GM21717 (cell line): ENCODE measurements at regions not wholly inside any gene's neighbourhood (a gene's known extent, or its start where the extent isn't known, plus 50 kb on each side); places are given as distances from the start of the nearest gene placed in this dataset.

Experiments
- ATAC-seq: cut with Tn5 transposase; IDR thresholded peaks from one replicate; pipeline ENCODE4 v1.9.1; 2021; ENCODE audit warnings: mild to moderate bottlenecking, moderate library complexity; ENCODE audit not compliant: unreplicated experiment

DNA sequence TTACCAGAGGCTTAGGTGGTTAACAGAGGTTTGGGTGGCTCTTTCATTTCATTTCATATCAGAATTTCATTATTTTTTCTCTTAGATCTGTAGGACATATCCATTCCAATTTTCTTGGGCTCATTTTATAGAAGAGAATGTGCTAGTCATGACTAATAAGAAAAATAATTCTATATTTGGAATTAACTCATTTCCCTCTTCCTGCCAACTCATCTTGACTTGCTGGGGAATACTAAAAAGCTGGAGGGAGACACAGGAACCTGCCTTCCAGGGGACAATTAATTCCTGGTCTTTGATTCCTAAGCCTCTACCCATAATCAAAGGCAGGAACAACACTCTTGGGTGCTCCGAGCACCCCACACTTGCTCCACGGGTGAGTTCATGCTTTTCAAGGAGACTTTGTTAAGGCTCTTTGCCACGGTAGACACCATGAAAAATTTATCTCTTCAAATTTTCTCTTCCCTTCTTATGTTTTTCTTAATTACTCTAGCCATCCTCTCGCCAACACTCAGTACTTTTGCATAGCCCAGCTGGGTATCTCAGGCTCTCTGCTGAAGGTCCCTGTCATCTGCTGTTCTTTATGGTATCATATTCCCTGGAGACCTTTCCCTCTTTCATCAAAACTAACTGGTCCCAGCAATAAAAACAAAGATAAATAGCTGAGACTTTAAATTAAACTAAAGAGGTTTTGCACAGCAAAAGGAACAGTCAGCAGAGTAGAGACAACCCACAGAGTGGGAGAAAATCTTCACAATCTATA lies 273.9 kb downstream of the NPR3 start:
- ATAC-seq: no peak

DNA sequence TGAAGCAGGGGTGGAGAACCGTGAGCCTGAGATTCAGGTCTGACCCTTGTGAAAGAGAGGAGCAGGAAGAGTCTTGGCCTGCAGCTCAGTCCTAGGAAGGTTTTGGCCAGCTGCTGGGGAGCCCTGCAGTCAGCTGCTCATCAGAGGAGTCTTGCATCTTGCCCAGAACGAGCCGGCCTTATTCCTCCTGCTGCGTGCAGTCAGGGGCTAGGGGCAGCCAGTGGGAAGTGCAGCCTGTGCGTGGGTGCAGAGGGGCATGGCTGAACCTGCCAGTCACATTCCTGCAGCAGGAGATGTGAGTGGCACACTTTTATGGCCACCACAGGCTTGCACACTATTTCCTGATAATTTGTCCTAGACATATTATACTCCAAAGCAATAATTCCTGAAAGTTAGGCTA lies 278.7 kb downstream of the NPR3 start:
- no peak for ATAC-seq

DNA sequence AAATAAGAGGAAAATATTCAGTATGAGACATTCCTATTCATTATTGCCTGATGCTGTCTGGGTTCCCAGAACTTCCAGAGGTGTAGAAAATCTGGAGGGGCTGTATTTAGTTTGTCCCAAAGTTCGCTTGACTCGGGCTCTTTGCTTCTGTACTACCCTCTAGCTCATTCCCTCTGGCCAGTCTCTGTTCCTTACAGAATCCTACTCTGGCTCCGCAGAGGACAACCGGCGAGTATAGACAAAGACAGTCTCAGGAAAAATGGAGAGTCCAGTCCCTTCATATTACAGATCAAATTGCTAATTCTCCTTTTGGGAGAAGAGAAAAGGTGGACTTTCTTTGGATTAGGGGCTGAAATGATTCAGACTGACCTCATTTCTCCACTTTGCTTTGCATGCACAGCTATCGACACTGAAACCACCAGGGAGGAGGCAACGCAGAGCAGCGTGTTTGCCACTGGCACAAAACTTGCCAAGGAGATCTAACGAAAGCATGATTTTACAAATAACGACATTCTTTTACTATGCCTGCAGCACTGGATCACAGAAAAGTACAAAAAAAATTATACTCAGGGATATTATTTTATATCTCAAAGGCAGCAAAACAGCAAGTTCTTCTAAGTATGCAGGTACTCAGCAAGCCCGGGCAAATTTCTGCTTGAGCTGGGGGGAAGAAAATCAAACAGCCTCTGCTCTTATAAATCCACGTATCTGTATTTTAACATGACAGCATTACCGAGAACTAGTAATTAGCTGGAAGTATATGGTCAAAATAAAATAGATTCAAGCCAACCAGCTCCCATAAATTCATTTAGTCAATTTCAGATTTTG lies 279.7 kb downstream of the NPR3 start:
- ATAC-seq: no peak

DNA sequence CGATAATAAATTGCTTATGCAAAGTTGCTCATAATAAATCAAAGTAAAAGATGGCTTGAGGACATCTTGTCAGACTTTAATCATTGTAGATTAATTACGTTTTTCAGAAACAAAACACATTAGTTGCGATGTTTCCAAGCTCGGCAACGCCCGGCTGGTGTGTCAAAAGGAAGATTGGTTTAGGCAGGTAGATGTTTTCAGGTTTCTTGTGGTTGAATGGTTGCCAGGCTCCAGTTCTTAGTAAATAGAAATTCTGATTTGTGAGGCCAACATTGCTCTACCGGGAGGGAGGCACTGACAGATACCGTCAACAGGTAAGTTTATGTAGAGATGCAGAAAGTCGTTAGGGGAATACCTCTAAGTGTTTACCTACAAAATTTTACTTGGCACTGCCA lies 280.3 kb downstream of the NPR3 start:
- ATAC-seq: no peak

DNA sequence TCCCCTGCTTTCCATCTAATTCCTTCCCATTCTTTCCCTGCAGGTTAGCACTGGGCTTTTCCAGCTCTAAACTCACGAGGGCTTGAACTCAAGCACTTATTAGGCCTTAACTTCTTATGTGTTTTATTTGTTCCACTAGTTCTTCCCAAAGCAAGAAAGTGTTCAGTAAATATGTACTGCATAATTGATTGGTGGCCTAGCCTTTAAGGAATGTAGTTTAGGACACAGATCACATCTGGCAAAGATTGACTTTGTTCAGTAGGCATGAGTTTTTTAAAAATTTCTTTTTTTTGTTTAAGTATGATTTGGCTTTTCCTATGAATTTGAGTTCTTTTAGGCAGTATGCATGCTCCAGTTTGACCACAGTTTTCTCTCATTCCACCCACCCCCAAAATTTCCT lies 285.2 kb downstream of the NPR3 start:
- ATAC-seq: no peak

DNA sequence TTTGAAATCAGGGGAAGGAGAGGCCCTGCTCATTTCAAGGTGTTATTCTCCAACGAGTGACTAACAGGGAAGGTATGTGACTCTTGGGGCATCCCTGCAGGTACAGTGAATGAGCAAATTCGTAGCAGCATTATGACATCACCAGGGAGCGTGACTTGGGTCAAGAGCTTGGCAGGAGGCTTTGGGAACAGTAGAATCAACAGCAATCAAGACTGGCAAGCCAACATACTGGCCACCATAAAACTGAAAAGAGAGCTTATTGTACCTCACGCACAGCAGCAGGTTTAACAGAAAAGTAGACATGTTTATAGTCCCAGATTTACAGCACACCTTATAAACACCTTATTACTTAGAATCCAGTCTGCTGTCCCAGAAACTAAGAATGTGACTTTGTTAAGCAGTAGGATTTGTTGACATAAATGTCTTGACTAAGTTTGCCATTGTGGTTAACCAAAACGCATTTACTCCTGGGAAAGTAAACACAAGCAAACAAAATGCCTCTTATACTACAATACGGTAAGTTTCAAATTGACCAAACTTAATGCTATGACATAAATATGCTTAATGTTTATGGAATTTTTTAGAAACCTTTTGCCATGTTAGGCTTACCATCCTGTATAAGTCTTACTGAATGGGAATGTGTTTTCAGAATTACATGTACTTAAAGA lies 297.8 kb downstream of the NPR3 start:
- no peak for ATAC-seq

DNA sequence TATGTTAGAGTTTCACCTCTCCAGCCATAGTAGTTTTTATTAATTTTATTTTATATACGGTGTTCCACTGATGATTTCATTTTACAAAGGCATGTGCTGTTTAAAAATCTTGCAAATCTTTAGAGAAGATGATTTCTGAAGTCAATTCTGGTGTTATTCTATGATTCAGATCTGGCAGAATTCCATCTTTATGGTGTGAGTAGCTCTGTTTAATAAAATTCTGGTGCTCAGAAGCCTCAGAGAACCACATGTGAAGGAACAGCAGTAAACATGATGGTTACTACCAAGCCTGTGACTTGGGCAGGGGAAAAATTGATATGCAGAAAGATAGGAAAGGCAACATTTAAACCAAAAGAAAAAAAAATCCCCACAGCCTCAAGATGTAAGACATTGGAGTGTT lies 299.7 kb downstream of the NPR3 start:
- ATAC-seq: no peak

DNA sequence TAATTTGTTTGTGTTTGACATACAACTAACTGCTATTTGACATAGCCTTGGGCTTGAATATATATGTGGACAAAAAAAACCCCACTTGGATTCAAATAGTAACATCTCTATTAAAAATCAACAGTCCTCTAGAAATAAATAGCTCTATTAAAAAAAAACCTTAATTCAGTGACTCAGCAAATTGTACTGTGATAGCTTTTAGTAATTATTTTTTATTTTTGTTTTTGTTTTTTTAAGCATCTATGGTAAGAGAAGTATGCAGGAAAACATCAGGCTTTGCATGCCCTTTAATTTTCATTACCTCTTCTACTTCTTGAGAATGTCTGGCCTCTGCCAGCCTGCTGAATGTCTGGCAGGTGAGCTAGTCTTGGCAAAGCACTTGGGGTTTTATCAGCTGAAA lies 300.7 kb downstream of the NPR3 start:
- no peak for ATAC-seq

DNA sequence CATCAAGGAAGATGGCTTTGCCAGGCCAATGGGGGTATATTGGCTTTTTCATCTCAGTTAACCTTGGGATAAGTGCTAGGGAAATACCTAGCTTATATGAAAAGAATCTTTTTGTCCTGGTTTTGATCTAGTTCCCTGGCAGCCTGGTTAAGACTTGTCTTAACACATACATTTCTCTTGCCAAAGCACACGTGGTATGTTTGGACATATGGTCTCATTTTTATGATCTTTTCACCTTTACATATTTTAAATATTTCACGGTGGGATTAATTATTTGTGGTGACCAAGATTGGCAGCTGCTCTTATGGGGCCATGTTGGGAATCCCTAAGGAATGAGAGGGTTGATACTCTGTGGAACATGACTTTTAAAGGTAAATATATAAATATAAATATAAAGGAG lies 312.5 kb downstream of the NPR3 start:
- no peak for ATAC-seq

DNA sequence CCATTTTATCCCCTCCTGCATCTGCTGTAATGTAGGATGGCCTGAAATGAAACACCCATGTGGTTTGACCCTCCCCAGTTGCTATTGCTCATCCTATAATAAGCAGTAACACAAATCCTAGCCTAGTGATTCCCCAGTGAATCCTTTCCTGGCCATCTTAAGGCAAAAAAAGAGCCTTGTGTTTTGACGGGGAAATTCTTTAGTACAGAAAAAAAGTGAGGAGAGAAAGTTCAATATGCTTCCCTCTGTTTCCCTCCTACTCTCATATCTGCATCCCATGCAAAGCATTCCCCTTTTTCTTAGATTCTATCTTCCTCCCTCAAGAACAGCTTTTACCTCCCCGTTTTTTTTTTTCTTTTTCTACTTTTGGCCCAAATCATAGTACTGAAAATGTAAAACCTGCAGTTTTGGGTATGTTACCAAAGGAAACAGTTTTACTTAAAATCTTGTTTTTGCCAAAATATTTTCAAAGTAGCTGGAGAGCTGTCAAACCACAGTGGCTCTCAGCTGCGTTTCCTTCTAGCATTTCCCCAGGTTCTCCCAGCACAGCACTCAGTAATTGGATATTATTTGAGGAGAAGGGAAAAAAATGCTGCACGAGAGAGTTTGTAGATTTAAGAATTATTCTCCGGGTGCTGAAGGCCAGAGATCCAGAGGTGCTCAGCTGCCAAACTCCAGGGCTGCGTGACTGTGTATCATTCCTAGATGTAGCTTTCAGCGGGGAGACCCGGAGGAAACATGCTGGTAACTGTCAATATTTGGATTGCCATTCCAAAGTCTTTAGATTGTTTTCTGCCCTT lies 321.4 kb downstream of the NPR3 start:
- ATAC-seq: no peak

DNA sequence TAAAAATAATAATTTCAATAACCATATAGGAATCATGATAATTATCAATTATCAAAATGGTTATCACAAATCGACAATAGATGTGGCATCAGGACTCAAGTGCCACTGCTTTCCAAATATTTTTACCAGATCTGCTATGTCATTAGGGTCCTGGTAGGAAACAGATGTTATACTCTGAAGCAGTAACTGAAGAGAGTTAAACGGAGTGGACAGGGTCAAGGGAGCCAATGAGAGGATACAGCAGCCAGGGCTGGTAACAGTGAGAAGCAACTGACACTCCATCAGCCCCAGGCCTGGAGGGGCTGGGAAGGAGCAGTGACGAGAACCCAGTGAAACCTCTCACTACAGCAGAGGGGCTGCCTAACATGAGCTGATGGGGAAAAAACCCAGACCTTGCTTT lies 322.4 kb downstream of the NPR3 start:
- ATAC-seq: no peak

DNA sequence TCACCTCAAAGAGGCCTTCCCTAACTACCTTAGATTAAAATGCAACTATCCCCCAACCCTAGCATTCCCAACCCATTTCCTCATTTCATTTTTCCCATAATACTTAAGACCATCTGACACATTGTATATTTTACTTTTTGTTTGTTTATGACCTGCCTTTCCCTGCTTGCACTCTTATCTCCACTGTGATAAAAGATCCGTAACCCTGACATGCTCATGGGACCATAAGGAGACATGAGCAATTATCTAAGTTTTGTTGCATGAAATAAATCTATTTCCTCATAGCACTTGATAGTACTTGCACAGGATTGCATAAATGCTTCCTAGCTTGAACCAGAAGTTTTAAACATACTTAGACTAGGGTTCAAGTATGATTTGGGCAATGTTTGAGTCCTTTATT lies 323.7 kb downstream of the NPR3 start:
- no peak for ATAC-seq

DNA sequence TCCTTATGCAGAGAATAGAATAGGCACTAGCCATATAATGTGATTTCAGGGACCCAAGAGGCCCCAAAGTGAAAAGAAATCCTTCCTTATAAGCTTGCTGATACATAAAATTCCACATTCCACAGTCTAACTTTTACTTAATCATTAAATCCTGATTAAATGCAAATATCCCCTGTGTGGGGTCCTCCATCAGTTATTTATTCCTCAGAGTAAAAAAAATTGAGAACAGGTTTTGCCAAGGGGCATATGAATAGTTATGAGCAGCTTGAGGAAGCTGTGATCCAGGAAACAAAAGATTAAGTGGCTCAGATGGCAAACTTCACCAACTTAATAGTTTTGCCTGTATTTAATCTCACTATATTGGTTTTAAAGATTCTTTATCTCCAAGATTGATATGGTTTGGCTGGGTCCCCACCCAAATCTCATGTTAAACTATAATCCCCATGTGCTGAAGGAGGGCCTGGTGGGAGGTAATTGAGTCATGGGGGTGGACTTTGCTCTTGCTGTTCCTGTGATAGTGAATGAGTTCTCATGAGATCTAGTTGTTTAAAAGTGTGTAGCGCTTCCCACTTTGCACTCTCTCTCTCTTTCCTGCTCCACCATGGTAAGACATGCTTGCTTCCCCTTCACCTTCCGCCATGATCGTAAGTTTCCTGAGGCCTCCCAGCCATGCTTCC lies 324.9 kb downstream of the NPR3 start:
- ATAC-seq: no peak

DNA sequence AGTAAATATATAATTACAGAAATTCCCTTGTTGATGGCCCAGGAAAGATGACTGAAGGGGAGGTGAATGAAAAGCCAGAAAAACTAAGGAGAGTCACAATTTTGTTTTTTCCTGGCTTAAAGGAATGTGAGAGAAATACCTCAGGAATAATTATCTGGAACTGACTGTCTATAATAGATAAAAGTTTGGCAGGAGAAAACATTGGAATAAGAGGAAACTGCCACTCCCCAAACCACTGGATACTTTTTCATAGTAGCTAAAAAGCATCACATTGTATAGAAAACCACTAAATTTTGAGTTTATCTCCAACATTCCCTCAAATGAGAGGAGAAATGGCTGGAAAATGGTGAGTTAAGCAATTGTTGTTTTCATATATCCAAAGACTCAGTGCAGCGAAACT lies 326.0 kb downstream of the NPR3 start:
- ATAC-seq: no peak

DNA sequence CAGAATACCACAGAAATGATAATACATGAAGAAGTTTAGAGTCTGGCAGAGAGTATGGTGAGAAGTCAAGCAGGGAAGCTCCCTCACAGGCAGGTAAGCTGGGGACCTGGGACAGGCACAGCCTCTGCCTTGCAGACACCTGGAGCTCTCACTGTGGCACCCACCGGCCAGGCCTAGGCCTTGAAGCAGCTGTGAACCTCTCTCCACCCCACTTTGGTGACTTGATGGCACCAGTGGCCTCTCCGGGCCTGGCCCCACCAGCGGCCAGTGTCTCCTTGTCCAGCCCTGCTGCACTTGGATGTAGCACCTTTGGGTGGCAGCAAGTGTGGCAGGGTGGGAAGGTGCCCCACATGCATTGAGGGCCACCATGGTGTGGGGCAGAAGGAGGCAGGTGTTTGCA lies 330.5 kb downstream of the NPR3 start:
- ATAC-seq: no peak

DNA sequence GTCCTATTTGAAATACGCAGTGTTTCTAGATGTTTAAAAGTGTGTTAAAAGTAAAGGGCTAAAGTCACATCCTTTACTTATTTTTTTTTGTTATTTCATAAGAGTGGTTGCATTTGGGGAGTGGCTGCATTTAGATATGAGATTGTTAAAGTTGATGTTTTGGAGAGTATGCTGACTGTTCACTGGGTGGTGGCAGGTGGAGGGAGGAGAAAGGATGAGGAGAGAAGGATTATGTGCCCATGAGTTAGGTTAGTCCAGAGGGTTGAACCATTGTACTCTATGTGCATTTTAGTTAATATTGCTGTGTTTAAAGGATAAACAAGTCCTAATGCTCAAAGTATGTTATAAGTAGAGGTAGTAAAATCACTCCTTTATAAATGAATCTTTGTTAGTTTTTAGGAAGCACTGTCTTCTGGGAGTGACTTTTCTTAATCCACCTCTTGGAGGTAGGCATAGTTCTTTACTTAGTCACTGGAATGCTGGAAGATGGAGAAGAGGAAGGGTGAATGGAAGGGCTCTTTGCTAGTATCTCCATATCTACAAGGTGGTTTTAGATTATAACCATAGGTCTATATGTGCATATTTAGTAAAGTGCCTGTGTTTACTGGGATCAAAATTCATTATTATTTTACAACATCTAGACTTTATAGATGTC lies 332.3 kb downstream of the NPR3 start:
- ATAC-seq: no peak

DNA sequence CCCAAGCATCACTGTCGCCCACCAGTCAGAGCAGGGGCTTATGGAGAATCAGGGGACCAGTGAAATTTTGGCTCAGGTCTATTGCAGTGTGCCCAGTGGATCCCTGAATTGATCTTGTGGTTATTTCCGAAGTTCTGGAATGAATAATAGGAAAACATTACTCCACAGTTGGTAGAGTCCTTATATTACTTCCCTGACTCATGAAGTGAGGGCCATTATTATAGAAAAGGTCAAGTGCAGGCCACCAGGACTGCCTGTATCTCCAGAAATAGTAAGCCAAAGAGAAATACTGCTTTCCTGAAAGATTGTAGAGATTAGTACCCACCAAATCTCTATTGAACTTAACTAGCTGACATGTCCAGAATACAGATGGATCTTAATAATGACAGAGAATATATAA lies 335.0 kb downstream of the NPR3 start:
- ATAC-seq: no peak

DNA sequence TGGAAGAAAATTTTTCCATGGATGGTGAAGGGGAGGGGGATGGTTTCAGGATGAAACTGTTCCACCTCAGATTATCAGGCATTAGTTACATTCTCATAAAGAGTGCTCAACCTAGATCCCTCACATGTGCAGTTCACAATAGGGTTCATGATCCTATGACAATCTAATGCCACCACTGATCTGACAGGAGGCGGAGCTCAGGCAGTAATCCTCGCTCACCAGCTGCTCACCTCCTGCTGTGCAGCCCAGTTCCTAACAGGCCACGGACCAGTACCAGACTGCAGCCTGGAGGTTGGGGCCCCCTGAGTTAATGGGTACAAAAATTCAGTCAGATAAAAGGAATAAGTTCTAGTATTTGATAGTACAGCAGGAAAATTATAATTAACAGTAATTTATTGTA lies 337.2 kb downstream of the NPR3 start:
- no peak for ATAC-seq

DNA sequence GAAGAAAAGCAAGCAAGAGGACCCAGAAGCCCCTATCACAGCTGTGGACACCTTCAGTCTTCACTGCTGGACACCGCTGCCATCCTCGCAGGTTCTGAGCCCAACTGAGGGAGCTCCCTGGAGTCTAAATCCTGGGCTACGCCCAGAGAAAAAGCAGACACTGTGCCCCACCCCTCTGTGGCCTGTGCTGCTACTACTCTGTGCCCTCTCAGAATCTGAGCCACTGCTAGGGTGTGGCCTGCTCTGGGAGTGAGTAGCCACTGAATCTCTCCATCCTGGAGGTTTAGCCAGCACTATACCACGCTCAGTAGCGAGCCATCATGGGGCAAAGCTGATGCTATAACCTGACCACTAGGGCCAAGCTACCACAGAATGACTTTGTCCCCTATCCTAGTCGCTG lies 338.2 kb downstream of the NPR3 start:
- no peak for ATAC-seq

DNA sequence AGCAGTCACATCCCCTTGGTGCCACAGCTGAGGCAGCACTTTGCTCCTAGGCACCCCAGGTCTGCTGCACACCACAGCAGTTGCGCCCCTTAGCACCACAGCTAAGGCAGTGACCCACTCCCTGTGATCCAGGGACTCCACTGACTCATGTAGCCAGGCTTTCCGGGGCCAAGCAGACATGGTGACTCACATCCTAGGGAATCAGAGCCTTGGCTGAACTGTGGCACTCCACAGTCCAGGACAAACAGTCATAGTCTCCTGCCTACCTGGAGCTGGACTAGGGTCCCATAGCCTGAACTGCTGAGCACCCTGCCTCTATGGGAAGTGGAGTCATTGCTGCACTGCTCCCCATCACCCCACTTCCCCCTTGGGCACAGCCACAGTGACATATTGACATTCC lies 338.7 kb downstream of the NPR3 start:
- ATAC-seq: no peak
